HUES6 (cell line): ENCODE measurements at regions not wholly inside any gene's neighbourhood (a gene's known extent, or its start where the extent isn't known, plus 50 kb on each side); places are given as distances from the start of the nearest gene placed in this dataset.

ENCODE experiments used
- H3K27ac ChIP-seq: 2 replicates; pipeline ENCODE4 v1.7.0; 2013; ENCODE audit warnings: low read depth, mild to moderate bottlenecking, low read length, inconsistent platforms
- H3K27me3 ChIP-seq: 2 replicates; pipeline ENCODE4 v1.6.1; 2013; ENCODE audit warnings: low read length; ENCODE audit not compliant: control insufficient read depth, insufficient read depth
- H3K36me3 ChIP-seq: 2 replicates; pipeline ENCODE4 v1.6.1; 2013; ENCODE audit warnings: low read length; ENCODE audit not compliant: control insufficient read depth, insufficient read depth
- H3K4me1 ChIP-seq: 2 replicates; pipeline ENCODE4 v1.6.1; 2013; ENCODE audit warnings: low read length; ENCODE audit not compliant: control insufficient read depth, insufficient read depth
- H3K4me3 ChIP-seq: 2 replicates; pipeline ENCODE4 v1.5.1; 2013; ENCODE audit warnings: low read depth, low read length
- H3K9ac ChIP-seq: one replicate; pipeline ENCODE4 v1.6.1; 2013; ENCODE audit warnings: mild to moderate bottlenecking, low read length
- H3K9me3 ChIP-seq: 2 replicates; pipeline ENCODE4 v1.6.1; 2013; ENCODE audit warnings: low read depth, low read length; ENCODE audit not compliant: control insufficient read depth, insufficient read depth

DNA sequence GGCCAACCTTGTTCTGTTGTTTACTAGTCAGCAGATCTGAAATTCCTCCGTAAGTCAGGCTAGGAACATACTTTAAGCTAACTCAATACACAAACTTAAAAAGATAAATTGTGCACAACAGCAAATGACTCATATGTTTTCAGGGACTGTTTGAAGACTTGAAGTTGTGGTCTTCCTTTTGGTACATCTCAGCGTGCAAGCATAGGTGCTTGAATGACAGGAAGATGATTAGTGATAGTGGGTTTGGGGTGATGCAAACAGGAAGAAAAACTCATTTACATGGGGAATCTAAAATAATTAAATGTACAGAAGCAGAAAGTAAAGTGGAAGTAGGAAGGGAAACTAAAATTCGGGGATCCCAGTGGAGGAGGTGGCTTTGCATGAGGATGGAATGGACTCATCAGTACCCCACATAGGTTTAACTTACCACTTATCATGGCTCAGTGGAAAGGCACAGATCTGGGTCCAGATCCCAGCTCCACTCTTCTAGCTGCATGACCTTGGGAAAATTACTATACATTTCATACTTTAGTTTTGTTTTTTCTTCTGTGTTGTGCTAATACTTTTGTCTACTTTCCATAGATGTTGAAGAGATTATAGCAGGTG is 122.3 kb downstream of the XCL2 start:
- Histone ChIP-seq H3K9ac (no peak overlapping the region), H3K4me3 (no peak overlapping the region), H3K9me3 (no peaks in the 10 kb centered on the region), H3K4me1 (peaks cover 15% of the 10 kb centered on the region; the same call in 1 of the 2 replicates), H3K36me3 (no peaks in the 10 kb centered on the region), H3K27ac (no peak overlapping the region), H3K27me3 (no peaks in the 10 kb centered on the region)

DNA sequence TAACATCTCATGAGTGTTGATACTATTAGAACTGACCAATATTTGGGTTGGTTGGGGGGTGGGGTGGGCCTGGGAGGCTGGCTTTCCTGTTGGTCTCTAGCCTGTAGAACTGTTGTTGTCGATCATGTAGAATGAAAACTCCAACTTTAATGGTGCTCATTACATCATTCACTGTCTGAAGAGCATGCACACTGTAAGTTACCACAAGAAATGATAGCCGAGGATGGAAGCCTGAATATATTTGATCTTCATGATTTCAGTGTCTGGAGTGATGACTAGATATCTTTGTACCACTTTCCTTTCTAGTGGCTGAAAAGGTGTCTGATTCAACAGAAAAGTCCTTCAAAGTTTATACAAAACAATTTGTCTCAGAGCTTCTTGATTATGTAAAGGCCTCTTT is 123.6 kb downstream of the XCL2 start:
- Histone ChIP-seq H3K9me3 (no peaks in the 10 kb centered on the region), H3K4me3 (no peak overlapping the region), H3K36me3 (no peaks in the 10 kb centered on the region), H3K27me3 (no peaks in the 10 kb centered on the region), H3K27ac (no peak overlapping the region), H3K4me1 (peaks cover 6% of the 10 kb centered on the region; the same call in 1 of the 2 replicates), H3K9ac (no peak overlapping the region)

DNA sequence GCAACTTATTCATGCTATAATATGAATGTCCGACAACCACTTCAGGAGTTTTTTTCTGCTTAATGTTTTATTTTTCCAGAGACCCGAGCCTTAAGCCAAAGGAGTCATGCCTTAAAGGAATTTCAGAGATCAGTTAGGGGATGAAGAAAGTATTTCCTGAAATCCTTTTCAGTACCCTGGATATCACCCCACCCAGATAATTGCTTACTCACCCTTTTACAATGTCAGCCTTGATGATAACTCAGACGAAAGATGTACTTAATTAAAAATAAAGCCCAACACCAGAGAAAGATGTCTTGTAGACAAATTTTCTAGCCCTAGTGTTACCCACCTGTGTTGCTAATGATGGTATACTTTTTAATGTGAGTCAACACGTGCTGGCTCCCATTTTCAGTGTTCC is 124.1 kb downstream of the XCL2 start:
- H3K9me3 ChIP-seq = no peaks in the 10 kb centered on the region

DNA sequence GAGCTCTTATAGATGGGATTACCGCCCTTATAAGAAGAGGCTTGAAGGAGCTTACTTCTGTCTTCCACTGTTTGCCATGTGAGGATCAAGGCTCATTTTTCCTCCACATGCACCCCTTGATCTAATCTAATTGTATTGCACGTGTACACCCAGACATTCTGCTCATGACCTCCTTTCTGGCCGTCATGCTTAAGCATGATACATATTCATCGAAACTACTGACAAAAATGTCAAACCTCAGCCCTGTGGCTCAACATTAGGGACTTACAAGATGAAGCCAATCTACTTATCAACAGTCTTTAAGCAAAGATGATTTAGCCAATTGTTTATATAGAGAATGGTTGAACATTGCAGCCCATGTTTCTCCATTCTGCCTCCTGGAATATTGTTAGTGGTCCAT is 127.6 kb downstream of the XCL2 start:
- Histone ChIP-seq H3K27ac (no peak overlapping the region), H3K4me3 (no peak overlapping the region), H3K4me1 (no peaks in the 10 kb centered on the region; the same call in 1 of the 2 replicates), H3K9ac (no peak overlapping the region), H3K27me3 (no peaks in the 10 kb centered on the region), H3K36me3 (no peaks in the 10 kb centered on the region), H3K9me3 (no peaks in the 10 kb centered on the region)

More for the DNA sequence above, 124.1 kb downstream of the XCL2 start:
- H3K4me1 ChIP-seq = peaks cover 2% of the 10 kb centered on the region; the same call in 1 of the 2 replicates
- H3K4me3 ChIP-seq = no peak overlapping the region
- H3K36me3 ChIP-seq = no peaks in the 10 kb centered on the region
- no peak overlapping the region for H3K27ac ChIP-seq
- no peaks in the 10 kb centered on the region for H3K27me3 ChIP-seq
- no peak overlapping the region for H3K9ac ChIP-seq

DNA sequence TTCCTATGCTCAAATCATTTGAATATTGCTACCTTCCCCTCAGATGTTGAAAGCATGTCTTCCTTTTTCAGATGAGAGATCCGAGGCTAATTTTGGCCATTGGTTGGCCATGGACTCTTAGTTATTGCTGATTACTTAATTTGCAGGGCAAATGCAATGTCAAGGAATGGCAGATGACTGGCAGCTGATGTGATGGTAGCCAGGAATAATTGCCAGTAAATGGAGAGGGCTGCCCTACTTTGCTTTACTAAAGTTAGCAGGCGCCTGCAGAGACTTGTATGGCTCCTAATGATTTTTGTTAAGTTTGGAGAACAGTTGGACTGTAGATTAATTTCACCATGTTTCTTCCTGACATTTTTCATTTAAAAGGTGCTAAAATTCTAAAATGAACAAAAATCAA is 128.9 kb downstream of the XCL2 start:
- Histone ChIP-seq H3K9ac (no peak overlapping the region), H3K9me3 (no peaks in the 10 kb centered on the region), H3K4me1 (no peaks in the 10 kb centered on the region; the same call in 1 of the 2 replicates), H3K27me3 (no peaks in the 10 kb centered on the region), H3K4me3 (no peak overlapping the region), H3K27ac (no peak overlapping the region), H3K36me3 (no peaks in the 10 kb centered on the region)

DNA sequence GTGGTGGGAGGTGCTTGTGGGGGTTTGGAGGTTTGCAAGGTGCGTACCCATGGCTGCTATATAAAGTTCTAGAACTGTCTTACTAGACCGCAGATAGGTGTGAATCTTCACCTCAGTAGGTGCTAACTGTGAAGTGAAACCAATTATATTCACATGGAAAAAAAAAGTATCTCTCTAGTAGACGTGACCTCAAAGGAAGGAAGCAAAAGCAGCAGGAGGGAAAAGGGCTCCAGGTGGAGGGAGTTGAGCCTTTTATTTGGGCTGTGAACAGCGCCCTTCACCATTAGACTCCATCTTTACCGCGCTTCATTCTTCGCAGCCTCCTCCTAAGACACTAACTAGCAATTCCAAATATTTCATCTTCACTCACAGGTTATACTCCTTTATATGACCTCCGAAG is 129.8 kb downstream of the TBX19 start:
- peaks cover 2% of the 10 kb centered on the region; the same call in 1 of the 2 replicates for H3K4me1 ChIP-seq
- no peak overlapping the region for H3K4me3 ChIP-seq
- H3K27ac ChIP-seq = no peak overlapping the region

DNA sequence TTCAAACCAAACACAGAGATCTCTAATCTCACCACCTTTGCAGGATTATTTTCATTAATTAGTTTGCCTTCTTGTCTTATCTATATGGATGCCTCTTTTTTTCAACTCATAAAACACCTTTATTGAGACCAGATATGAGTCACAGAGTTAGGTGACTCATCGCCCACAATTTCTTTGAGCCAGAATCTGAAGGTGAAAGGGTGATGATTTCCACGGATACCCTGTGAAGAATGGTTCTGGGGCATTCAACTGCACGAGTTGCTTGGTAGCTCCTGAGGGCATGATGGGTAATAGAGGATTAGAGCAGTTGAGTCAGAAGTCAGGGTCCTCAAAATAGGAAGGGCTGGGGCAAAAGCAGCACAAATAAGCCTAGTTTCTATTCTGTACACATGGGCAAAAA is 128.2 kb downstream of the TBX19 start:
- Histone ChIP-seq H3K27ac (no peak overlapping the region), H3K9ac (no peak overlapping the region), H3K4me3 (no peak overlapping the region)

More for the DNA sequence above, 129.8 kb downstream of the TBX19 start:
- Histone ChIP-seq H3K9ac (no peak overlapping the region), H3K9me3 (no peaks in the 10 kb centered on the region), H3K36me3 (no peaks in the 10 kb centered on the region), H3K27me3 (no peaks in the 10 kb centered on the region)

DNA sequence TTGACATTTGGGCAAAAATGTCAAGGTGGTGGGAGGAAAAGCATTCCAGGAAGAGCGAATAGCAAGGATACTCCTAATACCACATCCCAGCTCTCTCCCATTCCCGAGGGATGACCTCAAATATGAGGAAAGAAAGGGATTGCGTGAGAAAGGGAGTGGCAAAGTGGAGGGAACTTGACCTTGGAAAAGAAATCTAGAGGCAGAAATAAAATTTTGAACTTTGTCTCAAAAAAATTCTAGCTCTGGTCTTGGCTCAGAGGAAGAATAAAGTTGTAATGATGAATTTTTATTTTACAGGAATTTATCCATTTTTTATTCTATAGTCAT is 127.8 kb downstream of the TBX19 start:
- Histone ChIP-seq H3K27ac (no peak overlapping the region), H3K9me3 (no peaks in the 10 kb centered on the region), H3K4me1 (peaks cover 6% of the 10 kb centered on the region; the same call in 1 of the 2 replicates), H3K36me3 (no peaks in the 10 kb centered on the region), H3K9ac (no peak overlapping the region), H3K27me3 (no peaks in the 10 kb centered on the region), H3K4me3 (no peak overlapping the region)

More for the DNA sequence above, 128.2 kb downstream of the TBX19 start:
- Histone ChIP-seq H3K4me1 (peaks cover 2% of the 10 kb centered on the region; the same call in 1 of the 2 replicates), H3K36me3 (no peaks in the 10 kb centered on the region), H3K9me3 (no peaks in the 10 kb centered on the region), H3K27me3 (no peaks in the 10 kb centered on the region)

DNA sequence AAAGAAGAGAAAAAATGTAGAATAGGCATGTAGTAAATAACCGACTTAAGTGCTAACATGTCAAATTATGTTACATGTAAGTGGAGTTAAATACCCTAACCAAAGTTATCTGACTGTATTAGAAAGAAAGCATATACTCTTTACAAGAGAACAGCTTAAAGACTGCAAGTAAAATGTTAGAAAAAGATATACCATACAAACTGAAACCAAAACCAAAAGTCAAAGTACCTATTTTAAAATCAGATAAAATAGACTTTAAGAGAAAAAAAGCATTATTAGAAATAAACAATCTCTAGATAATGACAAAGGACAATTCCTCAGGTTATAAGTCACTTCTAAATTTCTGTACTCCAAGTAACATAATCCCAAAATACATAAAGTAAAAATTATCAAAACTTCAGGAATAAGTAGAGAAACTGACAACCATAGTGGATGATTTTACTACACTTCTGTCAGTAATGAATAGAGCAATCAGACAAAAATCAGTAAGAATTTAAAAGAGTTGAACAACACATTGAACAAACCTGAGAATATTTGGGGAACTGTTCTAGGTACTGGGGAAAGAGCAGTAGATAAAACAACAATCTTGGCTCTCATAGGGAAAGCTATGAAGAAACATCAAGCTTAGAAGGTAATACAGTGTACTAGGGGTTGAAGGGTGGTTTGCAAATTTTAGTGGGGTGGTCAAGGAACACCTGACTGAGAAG is 127.3 kb downstream of the TBX19 start:
- H3K4me3 ChIP-seq = no peak overlapping the region
- H3K9ac ChIP-seq = no peak overlapping the region
- no peaks in the 10 kb centered on the region for H3K9me3 ChIP-seq
- H3K27ac ChIP-seq = no peak overlapping the region
- H3K27me3 ChIP-seq = no peaks in the 10 kb centered on the region
- H3K4me1 ChIP-seq = peaks cover 11% of the 10 kb centered on the region; the same call in 1 of the 2 replicates
- no peaks in the 10 kb centered on the region for H3K36me3 ChIP-seq

DNA sequence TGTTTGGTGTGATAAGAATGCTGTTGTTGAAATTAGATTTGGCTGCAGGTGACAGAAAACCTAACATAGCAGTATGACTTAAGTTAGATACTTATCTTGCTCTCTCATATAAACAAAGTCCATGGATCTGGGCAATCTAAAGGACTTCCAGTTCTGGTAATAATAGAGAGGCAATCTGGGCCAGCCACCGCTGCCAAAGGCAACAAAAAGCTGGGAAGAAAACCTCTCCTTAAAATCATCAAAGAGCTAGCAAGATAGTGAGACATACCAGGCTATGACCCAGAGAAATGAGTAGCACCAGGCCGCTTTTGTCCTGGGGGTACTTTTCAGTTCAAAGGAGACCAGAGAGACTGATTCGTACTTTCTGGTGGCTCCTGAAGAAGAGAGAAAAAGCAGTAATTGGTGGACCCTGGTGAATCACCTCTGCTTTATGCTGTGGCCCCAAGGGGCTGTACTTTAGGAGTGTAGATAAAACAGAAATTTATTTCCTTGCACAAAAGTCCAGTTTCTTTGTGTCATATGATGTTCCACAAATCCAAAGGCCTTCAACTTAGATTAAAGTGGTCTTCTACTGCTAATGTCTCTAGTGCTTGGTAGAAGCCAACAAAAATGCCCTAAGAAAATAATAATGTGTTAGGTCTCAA is 125.4 kb downstream of the TBX19 start:
- no peaks in the 10 kb centered on the region for H3K36me3 ChIP-seq
- no peaks in the 10 kb centered on the region for H3K27me3 ChIP-seq
- peaks cover 11% of the 10 kb centered on the region; the same call in 1 of the 2 replicates for H3K4me1 ChIP-seq
- no peak overlapping the region for H3K4me3 ChIP-seq
- no peak overlapping the region for H3K9ac ChIP-seq
- no peak overlapping the region for H3K27ac ChIP-seq
- H3K9me3 ChIP-seq = no peaks in the 10 kb centered on the region

DNA sequence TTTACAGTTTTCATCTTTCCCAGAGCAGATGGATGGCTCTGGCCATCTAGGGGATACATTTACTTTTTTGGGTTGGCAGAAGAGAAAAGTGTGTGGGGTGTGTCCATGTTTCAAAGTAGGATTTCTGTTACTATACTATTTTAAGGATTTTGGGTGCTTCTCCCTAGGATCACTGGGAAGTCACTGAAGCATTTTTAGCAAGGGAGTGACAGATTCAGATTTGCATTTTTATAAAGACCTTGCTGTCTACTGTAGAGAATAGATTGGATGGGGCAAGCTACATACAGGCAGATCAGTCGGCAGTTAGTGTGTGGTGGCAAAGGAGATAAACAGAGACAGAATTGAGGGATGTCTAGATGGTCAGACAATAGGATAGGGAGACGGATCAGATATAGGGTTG is 122.5 kb downstream of the TBX19 start:
- Histone ChIP-seq H3K27ac (no peak overlapping the region), H3K9ac (no peak overlapping the region), H3K36me3 (no peaks in the 10 kb centered on the region), H3K9me3 (no peaks in the 10 kb centered on the region), H3K4me1 (peaks cover 19% of the 10 kb centered on the region; the same call in 1 of the 2 replicates), H3K27me3 (no peaks in the 10 kb centered on the region), H3K4me3 (no peak overlapping the region)
